ENCODE measurements at regions not wholly inside any gene's neighbourhood (a gene's known extent, or its start where the extent isn't known, plus 50 kb on each side); places are given as distances from the start of the nearest gene placed in this dataset.

DNA sequence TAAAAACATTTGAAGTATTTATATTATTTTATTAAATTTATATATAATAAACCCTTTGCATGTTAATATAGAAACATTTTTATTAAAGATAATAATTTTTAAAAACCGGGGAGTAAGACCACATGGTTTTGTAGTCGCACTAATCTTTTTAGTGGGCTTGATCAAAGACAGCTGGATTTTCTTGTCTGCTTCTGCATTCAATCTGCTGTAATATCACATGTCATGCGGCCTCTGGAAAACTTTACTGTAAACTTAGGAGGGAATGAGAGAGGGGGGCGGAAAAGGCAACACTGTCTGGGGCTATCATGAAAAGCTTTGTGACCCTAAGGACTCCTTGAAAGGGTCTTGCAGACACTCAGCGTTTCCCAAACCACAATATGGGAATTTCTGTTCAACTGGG lies 62.8 kb upstream of the NLGN4X start:
- no peak for TF ChIP-seq EZH2phosphoT487 (IDR thresholded peaks at IDR 0.05; ENCODE audit: borderline replicate concordance, low read length)
- TF ChIP-seq EZH2 (IDR thresholded peaks at IDR 0.05; ENCODE audit: low read length, unreplicated experiment), result no peak
- TF ChIP-seq, protein P1, sequence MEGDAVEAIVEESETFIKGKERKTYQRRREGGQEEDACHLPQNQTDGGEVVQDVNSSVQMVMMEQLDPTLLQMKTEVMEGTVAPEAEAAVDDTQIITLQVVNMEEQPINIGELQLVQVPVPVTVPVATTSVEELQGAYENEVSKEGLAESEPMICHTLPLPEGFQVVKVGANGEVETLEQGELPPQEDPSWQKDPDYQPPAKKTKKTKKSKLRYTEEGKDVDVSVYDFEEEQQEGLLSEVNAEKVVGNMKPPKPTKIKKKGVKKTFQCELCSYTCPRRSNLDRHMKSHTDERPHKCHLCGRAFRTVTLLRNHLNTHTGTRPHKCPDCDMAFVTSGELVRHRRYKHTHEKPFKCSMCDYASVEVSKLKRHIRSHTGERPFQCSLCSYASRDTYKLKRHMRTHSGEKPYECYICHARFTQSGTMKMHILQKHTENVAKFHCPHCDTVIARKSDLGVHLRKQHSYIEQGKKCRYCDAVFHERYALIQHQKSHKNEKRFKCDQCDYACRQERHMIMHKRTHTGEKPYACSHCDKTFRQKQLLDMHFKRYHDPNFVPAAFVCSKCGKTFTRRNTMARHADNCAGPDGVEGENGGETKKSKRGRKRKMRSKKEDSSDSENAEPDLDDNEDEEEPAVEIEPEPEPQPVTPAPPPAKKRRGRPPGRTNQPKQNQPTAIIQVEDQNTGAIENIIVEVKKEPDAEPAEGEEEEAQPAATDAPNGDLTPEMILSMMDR (conservative IDR thresholded peaks at IDR 0.05; ENCODE audit: low read depth, low read length), result no peak
